Natural killer cell treated with Interleukin-12 subunit alpha and Interleukin-12 subunit beta and Interleukin-15 and Interleukin-18, amount 100 ng/mL, for 72 hours (primary cell): ENCODE measurements at regions not wholly inside any gene's neighbourhood (a gene's known extent, or its start where the extent isn't known, plus 50 kb on each side); places are given as distances from the start of the nearest gene placed in this dataset.
A peak's percentile ranks its signal among the peaks of the same experiment; 100 is the strongest.

Experiments
- ATAC-seq, 2 donors: fragments of 150-1000 bp; cut with Tn5 transposase in 1 of 2; sonication (Bioruptor Pico), chemical (Tn5 transposase) in 1 of 2; 2 replicates each; pipeline ENCODE4 v1.10.0; 2021
- DNase-seq: peaks from one replicate; pipeline ENCODE4 v3.0.0; 2022; ENCODE audit warnings: low spot score
- H3K27ac Mint-ChIP-seq, 2 donors: 1 replicate in 1 of 2; 2 replicates in 1 of 2; pipeline ENCODE4 v1.8.0; 2022; ENCODE audit warnings: mixed read lengths in 2 of 2, mild to moderate bottlenecking in 1 of 2, moderate library complexity in 1 of 2
- H3K27me3 Mint-ChIP-seq, 2 donors: 1 replicate in 1 of 2; 2 replicates in 1 of 2; pipeline ENCODE4 v1.8.0; 2022; ENCODE audit warnings: mixed read lengths in 2 of 2
- H3K36me3 Mint-ChIP-seq: one replicate; pipeline ENCODE4 v1.8.0; 2022; ENCODE audit warnings: mixed read lengths
- H3K4me1 Mint-ChIP-seq, 2 donors: 1 replicate in 1 of 2; 2 replicates in 1 of 2; pipeline ENCODE4 v1.8.0; 2022; ENCODE audit warnings: low read depth in 2 of 2, mixed read lengths in 2 of 2, mild to moderate bottlenecking in 1 of 2
- H3K4me3 Mint-ChIP-seq: one replicate; pipeline ENCODE4 v1.8.0; 2022; ENCODE audit warnings: mixed read lengths
- H3K9me3 Mint-ChIP-seq: 2 replicates; pipeline ENCODE4 v1.8.0; 2022; ENCODE audit warnings: mixed read lengths

- peaks cover 0 to 5% of the 10 kb centered on the region in 2 donors for H3K27me3 Mint-ChIP-seq
- H3K4me3 Mint-ChIP-seq = no peak overlapping the region
- no peaks in the 10 kb centered on the region for H3K36me3 Mint-ChIP-seq
- ATAC-seq (no peak), DNase-seq (no peak)
- no peaks in the 10 kb centered on the region for H3K9me3 Mint-ChIP-seq
- H3K4me1 Mint-ChIP-seq = peaks cover 6 to 11% of the 10 kb centered on the region in 2 donors
- no peak overlapping the region for H3K27ac Mint-ChIP-seq
Measured at GRCh38 chrX:13140007-13140406, 95.6 kb upstream of the FAM9C start.

DNA sequence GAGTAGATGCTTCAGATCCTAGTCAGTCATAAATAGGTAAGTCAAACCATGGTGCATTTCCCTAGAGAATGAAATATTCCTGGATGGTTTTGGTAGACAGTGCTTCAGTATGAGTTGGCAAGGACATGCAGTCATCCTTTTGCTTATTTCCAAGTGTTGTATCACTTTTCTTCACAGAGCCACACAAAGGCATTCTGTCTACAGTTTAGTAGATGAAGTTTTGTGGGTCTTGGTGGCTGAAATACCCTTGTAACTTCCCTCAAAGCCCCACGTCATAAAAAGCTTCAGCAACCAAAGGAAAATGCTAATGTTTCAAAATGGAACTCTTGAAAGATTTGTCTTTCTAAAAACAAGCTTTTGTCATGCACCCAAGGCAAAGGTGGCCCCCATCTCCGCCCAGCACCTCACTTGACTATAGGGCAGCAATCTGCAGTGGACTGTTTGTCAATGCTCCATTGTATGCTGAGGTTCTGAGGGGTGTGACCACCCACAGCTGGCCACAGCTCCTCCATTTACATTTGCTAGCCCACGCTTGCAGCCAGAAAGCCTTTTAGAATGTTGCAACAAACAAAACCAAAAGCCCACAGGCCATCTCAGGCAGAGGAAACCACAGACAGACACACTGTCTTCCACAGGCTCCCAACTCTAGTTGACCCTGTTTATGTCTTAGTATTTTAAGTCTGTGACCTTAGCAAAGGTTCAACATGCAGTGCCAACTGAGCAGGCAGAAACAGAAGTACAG is 87.1 kb upstream of the FAM9C start:
- ATAC-seq (peak; percentile 82 to 94), DNase-seq (peak; percentile 75)
- Mint-ChIP-seq H3K27me3 (no peaks in the 10 kb centered on the region), H3K9me3 (no peaks in the 10 kb centered on the region), H3K4me3 (peak overlapping the region; percentile 51), H3K27ac (peak overlapping the region; percentile 55 to 61), H3K4me1 (peaks cover 29 to 34% of the 10 kb centered on the region in 2 donors), H3K36me3 (no peaks in the 10 kb centered on the region)

GRCh38 chrX:13130816-13131215 is 86.4 kb upstream of the FAM9C start:
- peak overlapping the region in 1 of 2 donors; percentile 61 for H3K27ac Mint-ChIP-seq
- DNase-seq = no peak
- no peak for ATAC-seq
- peaks cover 29 to 38% of the 10 kb centered on the region in 2 donors for H3K4me1 Mint-ChIP-seq
- no peaks in the 10 kb centered on the region for H3K9me3 Mint-ChIP-seq
- no peaks in the 10 kb centered on the region for H3K36me3 Mint-ChIP-seq
- H3K27me3 Mint-ChIP-seq = no peaks in the 10 kb centered on the region
- H3K4me3 Mint-ChIP-seq = no peak overlapping the region

GRCh38 chrX:13128104-13128503 is 83.7 kb upstream of the FAM9C start:
- DNase-seq (no peak), ATAC-seq (no peak)
- Mint-ChIP-seq H3K27me3 (no peaks in the 10 kb centered on the region), H3K27ac (peak overlapping the region; percentile 60 to 75), H3K9me3 (no peaks in the 10 kb centered on the region), H3K4me1 (peaks cover 51 to 55% of the 10 kb centered on the region in 2 donors), H3K36me3 (no peaks in the 10 kb centered on the region), H3K4me3 (no peak overlapping the region)

GRCh38 chrX:13126775-13127174 is 82.4 kb upstream of the FAM9C start:
- H3K4me3 Mint-ChIP-seq = no peak overlapping the region
- peak overlapping the region in 1 of 2 donors; percentile 75 for H3K27ac Mint-ChIP-seq
- no peak for DNase-seq
- H3K9me3 Mint-ChIP-seq = no peaks in the 10 kb centered on the region
- ATAC-seq = no peak
- H3K36me3 Mint-ChIP-seq = no peaks in the 10 kb centered on the region
- H3K4me1 Mint-ChIP-seq = peaks cover 56 to 58% of the 10 kb centered on the region in 2 donors
- H3K27me3 Mint-ChIP-seq = no peaks in the 10 kb centered on the region

- H3K27me3 Mint-ChIP-seq = no peaks in the 10 kb centered on the region
- H3K9me3 Mint-ChIP-seq = no peaks in the 10 kb centered on the region
- no peaks in the 10 kb centered on the region for H3K36me3 Mint-ChIP-seq
- H3K4me3 Mint-ChIP-seq = no peak overlapping the region
- DNase-seq (no peak), ATAC-seq (no peak)
- H3K27ac Mint-ChIP-seq = peak overlapping the region; percentile 94
- H3K4me1 Mint-ChIP-seq = peaks cover 48% of the 10 kb centered on the region in 2 donors
Measured at GRCh38 chrX:13125188-13125587, 80.8 kb upstream of the FAM9C start.

DNA sequence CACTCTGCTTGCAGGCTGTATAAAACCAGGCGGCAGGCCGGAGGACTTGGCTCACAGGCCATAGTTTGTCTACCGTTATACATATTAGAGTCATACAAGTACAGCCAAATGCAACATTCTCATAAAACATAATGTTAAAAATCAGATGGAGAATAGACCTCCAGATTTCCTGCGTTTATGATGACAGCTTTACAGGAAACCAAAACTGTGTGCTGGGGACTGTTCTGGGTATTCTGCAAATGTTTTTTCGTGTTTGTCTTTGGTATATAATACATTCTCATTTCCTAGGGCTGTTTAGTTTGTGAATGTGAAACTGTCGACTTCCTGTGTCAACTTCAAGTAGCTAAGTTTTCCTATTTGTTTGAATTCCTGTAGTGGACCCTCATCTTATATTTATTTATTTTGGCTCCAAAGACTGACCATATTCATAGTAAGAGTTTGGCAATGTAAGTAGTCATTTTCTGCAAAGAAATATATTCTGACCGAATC is 79.5 kb upstream of the FAM9C start:
- DNase-seq (no peak), ATAC-seq (peak; percentile 66 to 78)
- Mint-ChIP-seq H3K4me1 (peaks cover 48% of the 10 kb centered on the region in 2 donors), H3K27me3 (peaks cover 0 to 8% of the 10 kb centered on the region in 2 donors), H3K27ac (peak overlapping the region; percentile 94), H3K9me3 (no peaks in the 10 kb centered on the region), H3K4me3 (peak overlapping the region; percentile 77), H3K36me3 (no peaks in the 10 kb centered on the region)

GRCh38 chrX:13123247-13123856 is 78.9 kb upstream of the FAM9C start:
- Mint-ChIP-seq H3K9me3 (no peaks in the 10 kb centered on the region), H3K4me1 (peaks cover 47% of the 10 kb centered on the region in 2 donors), H3K27ac (peak overlapping the region; percentile 94), H3K27me3 (peaks cover 0 to 8% of the 10 kb centered on the region in 2 donors), H3K36me3 (no peaks in the 10 kb centered on the region), H3K4me3 (peak overlapping the region; percentile 77)
- DNase-seq = no peak
- ATAC-seq = no peak

DNA sequence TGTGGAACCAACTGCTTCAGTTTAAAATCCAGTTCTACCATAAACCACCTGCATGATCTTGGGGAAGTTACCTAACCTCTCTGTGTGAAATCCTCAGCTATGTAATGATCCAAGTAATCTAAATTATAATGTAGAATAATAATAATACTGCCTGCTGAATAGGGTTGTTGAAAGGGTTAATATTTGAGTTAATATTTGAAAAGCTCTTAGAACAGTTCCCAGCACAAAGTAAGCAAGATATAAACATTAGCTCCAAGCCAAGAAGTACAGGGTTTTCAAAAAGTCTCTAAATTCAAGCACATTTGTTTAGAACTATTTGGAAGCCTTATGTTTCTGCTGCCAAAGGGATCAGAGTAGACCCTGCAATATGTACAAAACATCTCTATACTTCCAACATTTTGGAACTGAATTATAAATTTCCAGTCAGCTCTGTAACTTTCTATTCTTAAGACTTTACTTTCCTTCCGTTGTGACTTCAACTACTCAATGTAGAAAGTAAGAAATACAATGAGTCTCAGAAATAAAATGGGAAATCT is 76.7 kb upstream of the FAM9C start:
- peaks cover 3% of the 10 kb centered on the region for H3K9me3 Mint-ChIP-seq
- peaks cover 0 to 16% of the 10 kb centered on the region in 2 donors for H3K27me3 Mint-ChIP-seq
- ATAC-seq (no peak), DNase-seq (no peak)
- H3K4me1 Mint-ChIP-seq = peaks cover 30 to 32% of the 10 kb centered on the region in 2 donors
- no peak overlapping the region for H3K4me3 Mint-ChIP-seq
- H3K27ac Mint-ChIP-seq = peak overlapping the region in 1 of 2 donors; percentile 94
- H3K36me3 Mint-ChIP-seq = peaks cover 11% of the 10 kb centered on the region

GRCh38 chrX:13120017-13120416 is 75.6 kb upstream of the FAM9C start:
- Mint-ChIP-seq H3K4me3 (no peak overlapping the region), H3K36me3 (peaks cover 11% of the 10 kb centered on the region), H3K27me3 (peaks cover 0 to 16% of the 10 kb centered on the region in 2 donors), H3K4me1 (peaks cover 26 to 28% of the 10 kb centered on the region in 2 donors), H3K27ac (peak overlapping the region in 1 of 2 donors; percentile 69), H3K9me3 (peaks cover 3% of the 10 kb centered on the region)
- DNase-seq (no peak), ATAC-seq (no peak)

DNA sequence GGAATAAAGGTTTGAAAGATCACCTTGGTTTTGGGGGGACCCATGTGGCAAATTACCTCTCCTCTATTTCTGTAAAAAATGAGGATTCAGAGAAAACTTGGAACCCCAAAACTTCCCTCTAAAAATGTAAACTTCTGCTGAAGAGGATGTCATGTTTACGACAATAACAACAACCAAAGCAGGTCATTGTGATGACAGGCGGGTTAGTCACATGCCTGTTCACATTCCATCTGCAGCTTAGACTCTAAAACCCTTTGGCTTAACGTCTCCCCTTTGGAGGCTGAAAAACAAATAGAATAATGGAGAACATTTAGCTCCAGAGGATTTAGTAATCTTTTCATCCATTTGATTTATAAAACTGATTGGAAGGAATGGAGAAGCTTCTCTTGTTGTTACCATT is 75.0 kb upstream of the FAM9C start:
- Mint-ChIP-seq H3K27ac (peak overlapping the region in 1 of 2 donors; percentile 69), H3K27me3 (peaks cover 0 to 16% of the 10 kb centered on the region in 2 donors), H3K4me1 (peaks cover 22% of the 10 kb centered on the region in 2 donors), H3K9me3 (peaks cover 3% of the 10 kb centered on the region), H3K36me3 (peaks cover 11% of the 10 kb centered on the region), H3K4me3 (no peak overlapping the region)
- DNase-seq (no peak), ATAC-seq (no peak)

GRCh38 chrX:13115146-13115855 is 70.9 kb upstream of the FAM9C start:
- Mint-ChIP-seq H3K36me3 (peaks cover 11% of the 10 kb centered on the region), H3K9me3 (peaks cover 3% of the 10 kb centered on the region), H3K4me1 (peaks cover 0 to 8% of the 10 kb centered on the region in 2 donors), H3K4me3 (no peak overlapping the region), H3K27me3 (peaks cover 0 to 22% of the 10 kb centered on the region in 2 donors), H3K27ac (no peak overlapping the region)
- DNase-seq (no peak), ATAC-seq (no peak)

- H3K4me3 Mint-ChIP-seq = no peak overlapping the region
- DNase-seq (no peak), ATAC-seq (no peak)
- peaks cover 3% of the 10 kb centered on the region for H3K9me3 Mint-ChIP-seq
- H3K27ac Mint-ChIP-seq = no peak overlapping the region
- H3K4me1 Mint-ChIP-seq = peaks cover 0 to 4% of the 10 kb centered on the region in 2 donors
- H3K36me3 Mint-ChIP-seq = peaks cover 11% of the 10 kb centered on the region
- H3K27me3 Mint-ChIP-seq = peaks cover 0 to 12% of the 10 kb centered on the region in 2 donors
Measured at GRCh38 chrX:13112499-13112898, 68.1 kb upstream of the FAM9C start.
